ENCODE measurements at regions not wholly inside any gene's neighbourhood (a gene's known extent, or its start where the extent isn't known, plus 50 kb on each side); places are given as distances from the start of the nearest gene placed in this dataset.

GRCh38 chr10:52911163-52911562 lies 138.6 kb upstream of the MBL2 start:
- H3K36me3 Mint-ChIP-seq (ENCODE audit: low read depth): no peaks in the 10 kb centered on the region
- no peak overlapping the region for H3K27ac Mint-ChIP-seq (ENCODE audit: unreplicated experiment)
- H3K9me3 Mint-ChIP-seq: no peaks in the 10 kb centered on the region
- H3K4me3 Mint-ChIP-seq: no peak overlapping the region
- no peak for TF ChIP-seq CTCF (conservative IDR thresholded peaks at IDR 0.05)
- no peaks in the 10 kb centered on the region for H3K27me3 Mint-ChIP-seq (ENCODE audit: low read depth)
- H3K4me1 Mint-ChIP-seq: no peaks in the 10 kb centered on the region
- no peak for DNase-seq (ENCODE audit: low read depth, low spot score)

DNA sequence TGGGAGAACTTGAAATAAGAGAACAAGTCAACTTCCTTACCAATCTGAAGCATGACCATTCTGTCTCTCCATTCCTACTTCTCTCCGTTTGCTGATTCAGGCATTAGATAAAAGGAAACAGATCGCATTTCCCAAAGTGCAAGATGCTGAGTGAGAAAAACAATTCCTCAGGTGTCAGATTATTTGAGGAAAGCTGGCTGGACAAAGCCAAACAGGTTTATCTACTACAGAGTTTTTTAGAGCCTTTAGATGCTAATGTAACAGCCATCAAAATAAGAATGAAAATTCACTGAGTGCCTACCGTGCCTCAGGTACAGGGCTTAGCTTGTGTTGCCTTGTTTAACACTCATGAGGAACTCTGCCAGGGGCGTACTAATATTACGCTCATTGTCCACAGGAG lies 135.9 kb upstream of the MBL2 start:
- H3K4me3 Mint-ChIP-seq: no peak overlapping the region

GRCh38 chr10:52906046-52906445 lies 133.5 kb upstream of the MBL2 start:
- Mint-ChIP-seq H3K36me3 (ENCODE audit: low read depth) (no peaks in the 10 kb centered on the region), H3K27me3 (ENCODE audit: low read depth) (peaks cover 2% of the 10 kb centered on the region), H3K4me1 (peaks cover 6% of the 10 kb centered on the region), H3K4me3 (no peak overlapping the region), H3K27ac (ENCODE audit: unreplicated experiment) (no peak overlapping the region), H3K9me3 (peaks cover 3% of the 10 kb centered on the region)
- DNase-seq (ENCODE audit: low read depth, low spot score): no peak
- no peak for TF ChIP-seq CTCF (conservative IDR thresholded peaks at IDR 0.05)

More for the DNA sequence above, 135.9 kb upstream of the MBL2 start:
- no peaks in the 10 kb centered on the region for H3K36me3 Mint-ChIP-seq (ENCODE audit: low read depth)
- peaks cover 6% of the 10 kb centered on the region for H3K4me1 Mint-ChIP-seq
- H3K9me3 Mint-ChIP-seq: peaks cover 3% of the 10 kb centered on the region
- no peak overlapping the region for H3K27ac Mint-ChIP-seq (ENCODE audit: unreplicated experiment)
- TF ChIP-seq CTCF (conservative IDR thresholded peaks at IDR 0.05): no peak
- no peak for DNase-seq (ENCODE audit: low read depth, low spot score)
- peaks cover 2% of the 10 kb centered on the region for H3K27me3 Mint-ChIP-seq (ENCODE audit: low read depth)

- H3K27me3 Mint-ChIP-seq (ENCODE audit: low read depth): peaks cover 2% of the 10 kb centered on the region
- no peak for TF ChIP-seq CTCF (conservative IDR thresholded peaks at IDR 0.05)
- H3K9me3 Mint-ChIP-seq: peaks cover 3% of the 10 kb centered on the region
- no peak overlapping the region for H3K4me3 Mint-ChIP-seq
- H3K4me1 Mint-ChIP-seq: peaks cover 6% of the 10 kb centered on the region
- DNase-seq (ENCODE audit: low read depth, low spot score): no peak
- no peak overlapping the region for H3K27ac Mint-ChIP-seq (ENCODE audit: unreplicated experiment)
- no peaks in the 10 kb centered on the region for H3K36me3 Mint-ChIP-seq (ENCODE audit: low read depth)
Observed at GRCh38 chr10:52903397-52903938, 130.9 kb upstream of the MBL2 start.

- Mint-ChIP-seq H3K36me3 (ENCODE audit: low read depth) (peaks cover 2% of the 10 kb centered on the region), H3K4me3 (no peak overlapping the region), H3K27ac (ENCODE audit: unreplicated experiment) (no peak overlapping the region), H3K4me1 (peaks cover 6% of the 10 kb centered on the region), H3K9me3 (peaks cover 7% of the 10 kb centered on the region), H3K27me3 (ENCODE audit: low read depth) (peaks cover 2% of the 10 kb centered on the region)
- TF ChIP-seq CTCF (conservative IDR thresholded peaks at IDR 0.05): no peak
- DNase-seq (ENCODE audit: low read depth, low spot score): no peak
Observed at GRCh38 chr10:52900593-52900992, 128.0 kb upstream of the MBL2 start.

Measured in neural crest cell (in vitro differentiated cells).